HL-60 (cell line): ENCODE measurements at regions not wholly inside any gene's neighbourhood (a gene's known extent, or its start where the extent isn't known, plus 50 kb on each side); places are given as distances from the start of the nearest gene placed in this dataset.

Experiments used
- GABPA ChIP-seq: IDR thresholded peaks from 2 replicates; pipeline ENCODE4 v1.6.1; 2012; ENCODE audit warnings: low read depth
- POLR2AphosphoS5 ChIP-seq: IDR thresholded peaks from 2 replicates; pipeline ENCODE4 v1.6.1; 2012; ENCODE audit warnings: low read depth
- SPI1 ChIP-seq: IDR thresholded peaks from 2 replicates; pipeline ENCODE4 v1.6.1; 2012; ENCODE audit warnings: low read depth, mild to moderate bottlenecking, borderline replicate concordance
- TF ChIP-seq, protein P1 (sequence below): IDR thresholded peaks from one replicate; pipeline ENCODE4 v1.5.1; 2011; ENCODE audit warnings: low read length, control low read depth, inconsistent platforms; ENCODE audit not compliant: insufficient read depth
- TF ChIP-seq, protein P2 (sequence below): IDR thresholded peaks from 2 replicates; pipeline ENCODE4 v1.6.1; 2012; ENCODE audit warnings: low read depth; ENCODE audit not compliant: insufficient replicate concordance

DNA sequence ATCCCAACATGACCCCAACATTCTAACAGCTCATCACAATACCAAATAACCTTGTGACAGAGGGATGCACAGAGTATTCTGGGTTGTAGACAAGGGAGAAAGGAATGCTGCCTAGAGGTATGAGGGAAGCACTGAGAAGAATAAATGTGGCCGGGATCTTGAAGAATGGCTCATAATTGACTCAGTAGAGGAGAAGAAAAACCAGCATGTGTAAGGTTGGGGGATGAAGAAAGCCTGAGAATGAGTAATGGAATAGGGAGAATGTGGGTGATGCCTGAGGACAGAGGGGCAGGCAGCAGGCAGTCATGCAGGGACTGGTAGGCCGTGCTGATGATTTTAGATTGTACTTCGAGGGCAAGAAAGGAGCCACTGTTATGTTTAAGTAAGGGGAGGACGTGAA is 75.4 kb upstream of the ELMO1 start:
- TF ChIP-seq, protein P1, sequence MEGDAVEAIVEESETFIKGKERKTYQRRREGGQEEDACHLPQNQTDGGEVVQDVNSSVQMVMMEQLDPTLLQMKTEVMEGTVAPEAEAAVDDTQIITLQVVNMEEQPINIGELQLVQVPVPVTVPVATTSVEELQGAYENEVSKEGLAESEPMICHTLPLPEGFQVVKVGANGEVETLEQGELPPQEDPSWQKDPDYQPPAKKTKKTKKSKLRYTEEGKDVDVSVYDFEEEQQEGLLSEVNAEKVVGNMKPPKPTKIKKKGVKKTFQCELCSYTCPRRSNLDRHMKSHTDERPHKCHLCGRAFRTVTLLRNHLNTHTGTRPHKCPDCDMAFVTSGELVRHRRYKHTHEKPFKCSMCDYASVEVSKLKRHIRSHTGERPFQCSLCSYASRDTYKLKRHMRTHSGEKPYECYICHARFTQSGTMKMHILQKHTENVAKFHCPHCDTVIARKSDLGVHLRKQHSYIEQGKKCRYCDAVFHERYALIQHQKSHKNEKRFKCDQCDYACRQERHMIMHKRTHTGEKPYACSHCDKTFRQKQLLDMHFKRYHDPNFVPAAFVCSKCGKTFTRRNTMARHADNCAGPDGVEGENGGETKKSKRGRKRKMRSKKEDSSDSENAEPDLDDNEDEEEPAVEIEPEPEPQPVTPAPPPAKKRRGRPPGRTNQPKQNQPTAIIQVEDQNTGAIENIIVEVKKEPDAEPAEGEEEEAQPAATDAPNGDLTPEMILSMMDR = no peak
- TF ChIP-seq POLR2AphosphoS5 = no peak
- TF ChIP-seq, protein P2, sequence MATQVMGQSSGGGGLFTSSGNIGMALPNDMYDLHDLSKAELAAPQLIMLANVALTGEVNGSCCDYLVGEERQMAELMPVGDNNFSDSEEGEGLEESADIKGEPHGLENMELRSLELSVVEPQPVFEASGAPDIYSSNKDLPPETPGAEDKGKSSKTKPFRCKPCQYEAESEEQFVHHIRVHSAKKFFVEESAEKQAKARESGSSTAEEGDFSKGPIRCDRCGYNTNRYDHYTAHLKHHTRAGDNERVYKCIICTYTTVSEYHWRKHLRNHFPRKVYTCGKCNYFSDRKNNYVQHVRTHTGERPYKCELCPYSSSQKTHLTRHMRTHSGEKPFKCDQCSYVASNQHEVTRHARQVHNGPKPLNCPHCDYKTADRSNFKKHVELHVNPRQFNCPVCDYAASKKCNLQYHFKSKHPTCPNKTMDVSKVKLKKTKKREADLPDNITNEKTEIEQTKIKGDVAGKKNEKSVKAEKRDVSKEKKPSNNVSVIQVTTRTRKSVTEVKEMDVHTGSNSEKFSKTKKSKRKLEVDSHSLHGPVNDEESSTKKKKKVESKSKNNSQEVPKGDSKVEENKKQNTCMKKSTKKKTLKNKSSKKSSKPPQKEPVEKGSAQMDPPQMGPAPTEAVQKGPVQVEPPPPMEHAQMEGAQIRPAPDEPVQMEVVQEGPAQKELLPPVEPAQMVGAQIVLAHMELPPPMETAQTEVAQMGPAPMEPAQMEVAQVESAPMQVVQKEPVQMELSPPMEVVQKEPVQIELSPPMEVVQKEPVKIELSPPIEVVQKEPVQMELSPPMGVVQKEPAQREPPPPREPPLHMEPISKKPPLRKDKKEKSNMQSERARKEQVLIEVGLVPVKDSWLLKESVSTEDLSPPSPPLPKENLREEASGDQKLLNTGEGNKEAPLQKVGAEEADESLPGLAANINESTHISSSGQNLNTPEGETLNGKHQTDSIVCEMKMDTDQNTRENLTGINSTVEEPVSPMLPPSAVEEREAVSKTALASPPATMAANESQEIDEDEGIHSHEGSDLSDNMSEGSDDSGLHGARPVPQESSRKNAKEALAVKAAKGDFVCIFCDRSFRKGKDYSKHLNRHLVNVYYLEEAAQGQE = no peak
- TF ChIP-seq GABPA = no peak
- TF ChIP-seq SPI1 = no peak
